H7 (cell line): ENCODE measurements at regions not wholly inside any gene's neighbourhood (a gene's known extent, or its start where the extent isn't known, plus 50 kb on each side); places are given as distances from the start of the nearest gene placed in this dataset.

ENCODE experiments used
- DNase-seq: peaks from one replicate; pipeline ENCODE4 v3.0.0; 2012
- H3K27me3 ChIP-seq: 2 replicates; pipeline ENCODE4 v1.6.0; 2011; ENCODE audit warnings: mild to moderate bottlenecking, low read length; ENCODE audit not compliant: control insufficient read depth, insufficient read depth
- H3K36me3 ChIP-seq: replicated peaks from 2 replicates; pipeline ENCODE4 v1.5.1; 2011; ENCODE audit warnings: low read length; ENCODE audit not compliant: control insufficient read depth, insufficient read depth
- H3K4me3 ChIP-seq: 2 replicates; pipeline ENCODE4 v1.5.1; 2011; ENCODE audit warnings: low read depth, mild to moderate bottlenecking, control low read depth, low read length, moderate library complexity; ENCODE audit not compliant: insufficient read depth

DNA sequence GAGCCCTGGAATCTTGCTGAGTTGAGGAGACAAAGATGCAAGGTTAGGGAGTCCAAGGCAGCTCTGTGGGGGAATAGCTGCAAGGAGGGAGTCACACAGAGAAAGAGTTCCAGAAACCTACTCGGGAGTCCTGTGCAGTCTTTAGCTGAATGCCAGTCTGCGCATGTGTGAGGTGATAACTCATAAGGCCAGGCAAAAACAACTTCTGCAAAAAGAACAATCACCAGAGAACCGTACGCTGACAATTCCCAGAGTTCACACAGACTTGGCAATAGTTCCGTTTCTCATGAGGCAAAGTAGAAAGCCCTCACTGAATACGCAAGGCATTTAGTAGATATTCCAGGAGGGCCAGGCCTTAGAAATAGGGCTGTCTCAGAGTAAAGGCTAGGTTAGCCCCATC, 135.2 kb upstream of the TAB2 start:
- Histone ChIP-seq H3K36me3 (no peaks in the 10 kb centered on the region), H3K4me3 (no peak overlapping the region), H3K27me3 (no peaks in the 10 kb centered on the region; the same call in 1 of the 2 replicates)
- no peak for DNase-seq

DNA sequence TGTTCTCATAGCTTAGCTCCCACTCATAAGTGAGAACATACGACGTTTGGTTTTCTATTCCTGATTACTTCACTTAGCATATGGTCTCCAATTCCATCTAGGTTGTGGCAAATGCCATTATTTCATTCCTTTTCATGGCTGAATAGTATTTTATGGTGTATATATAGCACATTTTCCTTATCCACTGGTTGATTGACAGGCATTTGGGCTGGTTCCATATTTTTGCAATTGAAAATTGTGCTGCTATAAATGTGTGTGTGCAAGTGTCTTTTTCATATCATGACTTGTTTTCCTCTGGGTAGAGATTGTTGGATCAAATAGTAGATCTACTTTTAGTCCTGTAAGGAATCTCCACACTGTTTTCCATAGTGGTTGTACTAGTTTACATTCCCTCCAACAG, 133.0 kb upstream of the TAB2 start:
- Histone ChIP-seq H3K36me3 (no peaks in the 10 kb centered on the region), H3K4me3 (no peak overlapping the region), H3K27me3 (no peaks in the 10 kb centered on the region; the same call in 1 of the 2 replicates)
- no peak for DNase-seq

DNA sequence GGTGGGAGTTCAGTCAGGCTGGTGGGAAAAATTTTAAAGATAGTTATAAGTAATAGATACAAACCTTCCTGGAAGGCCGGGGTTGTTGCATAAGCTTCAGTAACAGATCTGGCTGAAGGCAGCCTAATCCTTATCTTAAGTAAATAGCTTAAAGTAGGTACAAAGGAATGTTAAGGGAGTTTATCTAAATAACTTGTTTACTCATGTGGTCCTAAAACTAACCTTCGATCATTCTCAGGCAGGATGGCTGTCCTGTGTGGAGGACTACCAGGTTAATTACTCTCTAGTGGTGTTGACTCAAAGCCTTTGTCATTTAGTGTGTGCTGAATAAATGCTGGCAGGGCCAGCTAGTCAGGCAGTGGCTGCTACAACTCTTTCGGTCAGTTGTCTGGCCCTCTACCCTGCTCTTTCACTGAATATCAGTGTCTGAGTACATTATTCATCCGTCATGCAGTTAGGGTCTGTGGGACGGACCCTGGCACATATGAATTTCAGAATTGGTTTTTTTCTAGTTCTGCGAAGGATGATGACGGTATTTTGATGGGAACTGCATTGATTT, 131.6 kb upstream of the TAB2 start:
- no peaks in the 10 kb centered on the region; the same call in 1 of the 2 replicates for H3K27me3 ChIP-seq
- no peak overlapping the region for H3K4me3 ChIP-seq
- H3K36me3 ChIP-seq: no peaks in the 10 kb centered on the region
- no peak for DNase-seq

DNA sequence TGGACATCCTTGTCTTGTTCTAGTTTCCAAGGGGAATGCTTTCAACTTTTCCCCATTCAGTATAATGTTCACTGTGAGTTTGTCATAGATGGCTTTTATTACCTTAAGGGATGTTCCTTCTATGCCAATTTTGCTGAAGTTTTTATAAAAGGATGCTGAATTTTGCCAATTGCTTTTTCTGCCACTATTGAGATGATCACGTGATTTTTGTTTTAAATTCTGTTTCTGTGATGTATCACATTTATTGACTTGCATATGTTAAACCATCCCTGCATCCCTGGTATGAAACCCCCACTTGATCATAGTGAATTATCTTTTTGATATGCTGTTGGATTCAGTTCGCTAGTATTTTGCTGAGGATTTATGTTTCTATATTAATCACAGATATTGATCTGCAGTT, 130.6 kb upstream of the TAB2 start:
- no peaks in the 10 kb centered on the region; the same call in 1 of the 2 replicates for H3K27me3 ChIP-seq
- no peak overlapping the region for H3K4me3 ChIP-seq
- DNase-seq: no peak
- H3K36me3 ChIP-seq: no peaks in the 10 kb centered on the region

DNA sequence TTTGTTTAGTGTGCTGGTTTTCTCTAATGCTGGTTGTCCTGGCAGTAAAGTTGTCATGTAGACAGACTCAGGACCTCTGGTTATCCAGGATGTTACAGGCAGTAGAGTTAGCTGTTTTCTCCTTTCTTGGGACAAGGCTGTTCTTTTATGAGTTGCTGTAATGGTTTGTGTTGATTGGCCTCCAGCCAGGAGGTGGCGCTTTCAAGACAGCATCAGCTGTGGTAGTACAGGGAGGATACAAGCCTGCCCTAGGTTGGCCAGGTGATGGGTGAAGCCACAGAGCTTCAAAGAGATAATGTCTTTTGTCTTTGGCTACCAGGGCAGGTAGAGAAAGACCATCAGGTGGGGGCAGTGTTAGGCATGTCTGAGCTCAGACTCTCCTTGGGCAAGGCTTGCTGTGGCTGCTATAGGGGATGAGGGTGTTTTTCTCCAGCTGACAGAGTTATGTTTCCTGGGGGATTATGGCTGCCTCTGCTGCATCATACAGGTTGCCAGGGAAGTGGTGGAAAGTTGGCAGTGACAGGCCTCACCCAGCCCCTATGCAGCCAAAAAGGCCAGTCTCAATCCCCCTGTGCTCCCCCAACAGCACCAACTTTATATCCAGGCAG, 127.2 kb upstream of the TAB2 start:
- DNase-seq: peak; percentile 19
- Histone ChIP-seq H3K4me3 (no peak overlapping the region), H3K27me3 (no peaks in the 10 kb centered on the region), H3K36me3 (no peaks in the 10 kb centered on the region)

DNA sequence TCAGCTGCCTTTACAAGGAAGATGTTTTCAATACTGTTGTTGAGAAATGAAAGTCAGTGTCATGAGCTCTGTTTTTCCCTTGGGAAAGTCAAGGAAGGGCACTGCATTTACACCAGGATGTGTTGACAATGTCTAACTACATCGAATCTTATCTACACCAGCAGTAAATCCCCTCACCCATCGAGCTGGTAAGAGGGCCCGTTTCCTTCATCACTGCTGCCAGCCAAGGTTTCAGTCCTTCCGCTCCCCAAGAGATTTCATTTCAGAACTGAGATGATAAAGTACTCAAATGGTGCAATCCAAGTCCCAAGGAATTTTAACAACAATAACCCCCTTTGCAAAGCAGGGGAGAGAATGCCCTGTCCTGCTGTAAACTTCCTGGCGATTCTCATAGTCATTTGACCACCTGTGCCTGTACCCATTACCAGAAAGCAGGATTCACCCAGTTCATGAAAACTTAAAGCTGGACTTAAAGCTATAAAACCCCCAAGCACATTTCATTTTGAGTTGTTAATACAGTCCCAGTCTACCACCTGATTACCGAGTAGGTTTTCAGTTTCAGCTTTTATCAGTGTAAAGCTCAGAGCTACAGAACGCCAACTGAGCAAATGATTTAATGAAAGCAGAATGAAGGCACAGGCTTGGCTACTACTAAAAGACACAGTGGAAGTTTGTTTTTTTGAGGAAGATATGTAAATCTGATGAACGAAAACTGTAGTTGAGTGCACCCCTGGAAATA, 122.5 kb upstream of the TAB2 start:
- Histone ChIP-seq H3K27me3 (no peaks in the 10 kb centered on the region), H3K4me3 (no peak overlapping the region), H3K36me3 (no peaks in the 10 kb centered on the region)
- no peak for DNase-seq

DNA sequence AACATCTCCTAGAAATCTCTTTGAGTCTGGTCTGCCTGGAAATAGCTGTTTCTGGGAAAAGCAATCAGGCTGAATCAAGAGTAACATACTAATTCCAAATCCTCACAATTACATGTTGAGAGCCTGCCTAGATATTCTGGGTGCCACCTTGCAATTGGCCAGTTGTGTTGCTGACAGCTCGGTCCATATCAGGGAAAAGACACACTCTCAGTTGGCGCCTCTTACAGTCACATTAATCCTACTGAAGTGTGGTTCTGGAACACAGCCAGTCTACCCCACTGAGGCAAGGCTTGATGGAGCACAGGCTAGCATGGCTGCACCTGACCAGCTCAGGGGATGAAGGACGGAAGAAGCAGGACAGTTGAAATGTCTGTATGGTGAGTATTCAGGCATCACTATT, 121.4 kb upstream of the TAB2 start:
- no peak for DNase-seq
- Histone ChIP-seq H3K4me3 (no peak overlapping the region), H3K27me3 (no peaks in the 10 kb centered on the region), H3K36me3 (no peaks in the 10 kb centered on the region)

DNA sequence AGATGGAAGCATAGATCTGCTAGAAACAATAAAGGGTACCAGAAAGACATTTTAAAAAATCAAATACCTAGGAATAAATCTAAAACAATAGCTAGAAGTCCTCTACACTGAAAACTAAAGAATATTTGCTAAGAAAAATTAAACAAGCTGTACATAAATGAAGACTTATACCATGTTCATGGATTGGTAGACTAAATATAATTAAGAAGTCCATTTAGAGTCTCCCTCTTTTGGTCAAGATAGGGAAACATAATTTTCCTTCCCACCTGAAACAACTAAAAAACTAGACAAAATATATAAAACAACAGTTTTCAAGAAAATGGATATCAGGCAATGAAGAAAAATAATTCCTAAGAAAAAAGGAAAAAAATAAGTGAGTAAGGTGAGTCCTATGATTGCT, 120.0 kb upstream of the TAB2 start:
- Histone ChIP-seq H3K27me3 (no peaks in the 10 kb centered on the region), H3K36me3 (no peaks in the 10 kb centered on the region), H3K4me3 (no peak overlapping the region)
- no peak for DNase-seq

DNA sequence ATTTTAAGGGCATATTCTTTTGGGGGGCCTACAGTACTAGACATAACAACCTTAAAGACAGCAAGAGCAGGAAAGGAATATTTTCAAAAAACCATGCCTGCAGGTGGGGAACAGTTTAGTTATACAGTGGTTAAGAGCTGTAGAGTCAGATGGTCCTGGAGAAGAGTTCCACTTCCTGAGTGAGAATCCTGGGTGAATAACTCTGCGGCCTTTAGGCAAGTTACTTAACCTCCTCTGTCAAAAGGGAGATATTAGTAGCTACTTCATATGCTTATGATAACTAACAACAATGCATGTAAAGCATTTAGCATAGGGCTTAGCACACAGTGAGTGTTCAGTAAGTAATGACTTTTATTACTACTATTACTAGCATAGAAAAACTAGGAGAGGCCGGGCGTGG, 119.2 kb upstream of the TAB2 start:
- Histone ChIP-seq H3K36me3 (no peaks in the 10 kb centered on the region), H3K27me3 (no peaks in the 10 kb centered on the region), H3K4me3 (no peak overlapping the region)
- no peak for DNase-seq

DNA sequence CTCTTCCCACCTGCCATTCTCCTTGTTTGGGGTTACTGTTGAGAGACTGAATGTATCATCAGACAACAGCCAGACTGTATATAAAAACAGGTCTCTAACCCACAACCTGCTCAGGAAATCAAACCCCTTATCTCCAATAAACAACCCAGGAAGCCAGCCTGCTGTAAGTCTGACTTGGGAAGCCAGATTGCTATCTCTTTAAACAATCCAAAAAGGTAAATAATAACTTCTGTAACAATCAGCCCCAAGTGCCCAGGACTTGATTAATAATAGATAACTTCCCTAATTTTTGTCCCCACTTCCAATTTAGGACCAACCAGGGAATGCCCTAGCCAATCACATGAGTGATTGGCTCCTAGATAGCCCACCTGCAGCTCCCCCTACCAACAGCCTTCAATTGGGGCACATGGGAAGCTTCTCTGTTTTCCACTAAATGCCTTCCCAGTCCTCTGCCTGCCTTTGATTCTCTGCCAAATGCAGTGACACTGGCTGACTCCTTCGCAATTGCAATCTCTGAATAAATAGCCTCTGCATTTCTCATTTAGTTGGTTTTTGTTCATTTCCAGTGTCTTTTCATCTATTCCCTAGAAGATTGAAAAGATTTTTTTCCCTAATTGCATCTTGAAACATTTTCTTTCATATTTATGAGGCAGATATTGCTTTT, 117.1 kb upstream of the TAB2 start:
- Histone ChIP-seq H3K4me3 (no peak overlapping the region), H3K36me3 (no peaks in the 10 kb centered on the region), H3K27me3 (no peaks in the 10 kb centered on the region)
- DNase-seq: no peak

DNA sequence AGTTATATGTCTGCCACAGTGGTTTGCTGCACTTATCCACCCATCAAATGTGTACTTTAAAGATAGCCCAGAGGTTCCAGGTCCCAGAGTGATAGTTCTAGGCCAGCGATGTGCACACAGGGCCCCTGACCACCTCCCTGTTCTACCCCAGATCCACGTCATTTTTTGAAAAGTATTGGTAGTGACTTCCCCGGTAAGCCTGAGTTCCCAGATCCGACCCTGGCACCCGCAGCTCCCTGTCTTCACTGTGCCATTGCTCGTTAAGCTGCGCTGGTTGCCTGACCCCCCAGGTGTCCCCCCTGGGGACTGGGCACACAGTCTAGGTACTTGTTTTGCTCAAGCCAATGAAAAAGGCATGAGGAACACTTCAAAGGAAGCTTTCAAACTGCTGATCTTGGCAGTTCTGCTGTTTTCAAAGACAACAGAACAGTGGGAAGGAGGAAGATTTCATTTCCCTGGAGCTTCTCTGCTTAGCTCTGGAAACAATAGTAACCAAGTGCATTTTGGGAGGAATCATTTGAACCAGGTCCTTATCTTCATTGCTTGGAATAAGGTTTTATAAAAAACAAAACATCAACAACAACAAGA, 116.3 kb upstream of the TAB2 start:
- Histone ChIP-seq H3K27me3 (no peaks in the 10 kb centered on the region), H3K4me3 (no peak overlapping the region), H3K36me3 (no peaks in the 10 kb centered on the region)
- DNase-seq: no peak

DNA sequence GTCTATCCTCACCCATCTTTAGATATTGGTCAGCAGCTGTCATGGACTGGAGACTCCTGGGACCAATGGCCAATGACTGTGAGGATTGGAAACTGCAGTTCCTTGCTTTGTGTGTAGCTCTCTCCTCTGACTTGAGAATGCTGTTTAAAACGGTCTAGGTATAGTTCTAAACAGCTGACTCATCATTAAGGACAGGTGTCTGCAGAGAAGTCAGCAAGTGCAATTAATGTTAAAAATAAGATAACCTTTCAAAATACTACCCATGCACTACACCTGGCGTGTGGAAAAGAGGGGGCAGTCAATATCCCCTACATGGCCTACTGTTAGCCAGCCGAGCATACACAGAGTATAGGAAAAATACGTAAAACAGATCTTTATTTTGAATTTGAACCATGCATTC, 115.4 kb upstream of the TAB2 start:
- DNase-seq: no peak
- no peaks in the 10 kb centered on the region for H3K27me3 ChIP-seq

DNA sequence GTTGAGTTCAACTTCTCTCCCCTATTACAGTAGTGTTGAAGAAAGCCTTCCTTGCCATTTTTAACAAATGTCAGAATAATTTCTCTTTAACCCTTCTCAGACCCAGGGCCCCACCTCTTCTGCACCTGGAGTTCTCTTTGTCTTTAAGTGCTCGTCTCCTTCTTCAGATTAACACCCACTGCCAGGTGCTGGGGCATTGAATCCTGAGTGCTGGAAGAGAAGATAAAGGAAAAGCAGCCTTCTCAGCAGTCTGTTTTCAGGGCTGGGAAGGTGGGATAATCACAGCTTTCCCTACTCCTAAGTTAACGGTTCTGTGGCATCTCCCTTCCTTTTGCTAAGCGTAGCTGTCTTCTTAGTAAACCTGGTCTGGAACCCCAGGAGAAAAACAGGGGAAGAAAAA, 114.6 kb upstream of the TAB2 start:
- H3K36me3 ChIP-seq: no peaks in the 10 kb centered on the region
- H3K27me3 ChIP-seq: no peaks in the 10 kb centered on the region
- DNase-seq: no peak
- no peak overlapping the region for H3K4me3 ChIP-seq

More for the DNA sequence above, 115.4 kb upstream of the TAB2 start:
- Histone ChIP-seq H3K4me3 (no peak overlapping the region), H3K36me3 (no peaks in the 10 kb centered on the region)

DNA sequence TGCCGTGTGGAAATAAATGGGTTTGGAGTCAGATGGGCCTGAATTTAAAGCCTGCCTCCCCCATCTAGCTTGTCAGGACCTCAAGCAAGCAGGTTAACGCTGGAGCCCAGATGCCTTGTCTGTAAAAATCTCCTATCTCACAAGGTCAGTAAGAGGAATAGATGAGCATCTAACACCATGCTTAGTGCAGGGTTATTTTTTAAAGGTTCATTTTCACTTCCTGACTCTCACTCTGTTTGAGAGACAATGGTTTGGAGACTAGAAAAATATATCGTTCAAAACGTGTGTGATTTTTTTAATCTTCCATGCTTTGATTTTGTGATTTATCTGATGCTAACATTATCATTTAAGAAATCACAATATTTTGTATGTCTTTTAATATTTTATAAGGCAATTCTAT, 114.0 kb upstream of the TAB2 start:
- DNase-seq: no peak

More for the DNA sequence above, 114.0 kb upstream of the TAB2 start:
- Histone ChIP-seq H3K4me3 (no peak overlapping the region), H3K27me3 (no peaks in the 10 kb centered on the region), H3K36me3 (no peaks in the 10 kb centered on the region)
